ENCODE measurements at regions not wholly inside any gene's neighbourhood (a gene's known extent, or its start where the extent isn't known, plus 50 kb on each side); places are given as distances from the start of the nearest gene placed in this dataset.

DNA sequence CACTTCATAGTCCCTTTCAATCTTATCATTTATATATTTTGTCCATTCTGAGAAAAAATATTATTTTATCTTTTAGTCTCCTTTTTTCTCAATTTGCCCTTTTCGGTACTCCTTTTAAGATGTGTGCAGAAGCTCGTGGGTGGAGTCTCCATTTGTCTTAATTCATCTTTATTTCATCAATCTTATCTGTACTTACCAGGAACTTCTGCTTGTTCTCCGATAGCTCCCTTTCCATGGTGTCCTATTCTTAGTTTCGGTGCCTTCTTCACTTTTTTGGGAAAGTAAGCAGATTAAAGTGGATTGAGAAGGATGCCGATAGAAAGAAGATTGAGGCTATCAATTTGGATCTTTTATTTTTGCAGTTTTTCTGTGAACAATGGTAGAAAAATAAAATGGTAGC lies 183.4 kb upstream of the PLEKHA5 start:
- Histone ChIP-seq H3K9me3 (ENCODE audit: insufficient read depth, low read depth, low read length) (no peaks in the 10 kb centered on the region), H2AFZ (ENCODE audit: low read length) (no peak overlapping the region), H3K4me3 (ENCODE audit: low read length, poor library complexity, severe bottlenecking) (no peak overlapping the region), H3K9ac (ENCODE audit: low read depth, low read length, poor library complexity, severe bottlenecking) (no peak overlapping the region), H3K4me1 (ENCODE audit: insufficient read depth, low read length, poor library complexity, severe bottlenecking) (no peaks in the 10 kb centered on the region), H3K79me2 (ENCODE audit: insufficient read depth, low read length) (no peaks in the 10 kb centered on the region), H3K36me3 (ENCODE audit: insufficient read depth, low read length) (no peaks in the 10 kb centered on the region), H3F3A (ENCODE audit: low read depth) (no peaks in the 10 kb centered on the region), H4K20me1 (ENCODE audit: insufficient read depth, low read length, poor library complexity, severe bottlenecking) (no peaks in the 10 kb centered on the region), H3K9me2 (replicated peaks; ENCODE audit: low read depth, low read length) (no peaks in the 10 kb centered on the region), H3K4me2 (ENCODE audit: low read depth, low read length, poor library complexity, severe bottlenecking) (no peak overlapping the region), H3K27me3 (ENCODE audit: insufficient read depth, low read length, poor library complexity, severe bottlenecking) (no peaks in the 10 kb centered on the region)
- TF ChIP-seq, protein P1, sequence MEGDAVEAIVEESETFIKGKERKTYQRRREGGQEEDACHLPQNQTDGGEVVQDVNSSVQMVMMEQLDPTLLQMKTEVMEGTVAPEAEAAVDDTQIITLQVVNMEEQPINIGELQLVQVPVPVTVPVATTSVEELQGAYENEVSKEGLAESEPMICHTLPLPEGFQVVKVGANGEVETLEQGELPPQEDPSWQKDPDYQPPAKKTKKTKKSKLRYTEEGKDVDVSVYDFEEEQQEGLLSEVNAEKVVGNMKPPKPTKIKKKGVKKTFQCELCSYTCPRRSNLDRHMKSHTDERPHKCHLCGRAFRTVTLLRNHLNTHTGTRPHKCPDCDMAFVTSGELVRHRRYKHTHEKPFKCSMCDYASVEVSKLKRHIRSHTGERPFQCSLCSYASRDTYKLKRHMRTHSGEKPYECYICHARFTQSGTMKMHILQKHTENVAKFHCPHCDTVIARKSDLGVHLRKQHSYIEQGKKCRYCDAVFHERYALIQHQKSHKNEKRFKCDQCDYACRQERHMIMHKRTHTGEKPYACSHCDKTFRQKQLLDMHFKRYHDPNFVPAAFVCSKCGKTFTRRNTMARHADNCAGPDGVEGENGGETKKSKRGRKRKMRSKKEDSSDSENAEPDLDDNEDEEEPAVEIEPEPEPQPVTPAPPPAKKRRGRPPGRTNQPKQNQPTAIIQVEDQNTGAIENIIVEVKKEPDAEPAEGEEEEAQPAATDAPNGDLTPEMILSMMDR (conservative IDR thresholded peaks at IDR 0.05; ENCODE audit: low read length), result no peak
- TF ChIP-seq EZH2phosphoT487 (IDR thresholded peaks at IDR 0.05; ENCODE audit: borderline replicate concordance), result no peak

DNA sequence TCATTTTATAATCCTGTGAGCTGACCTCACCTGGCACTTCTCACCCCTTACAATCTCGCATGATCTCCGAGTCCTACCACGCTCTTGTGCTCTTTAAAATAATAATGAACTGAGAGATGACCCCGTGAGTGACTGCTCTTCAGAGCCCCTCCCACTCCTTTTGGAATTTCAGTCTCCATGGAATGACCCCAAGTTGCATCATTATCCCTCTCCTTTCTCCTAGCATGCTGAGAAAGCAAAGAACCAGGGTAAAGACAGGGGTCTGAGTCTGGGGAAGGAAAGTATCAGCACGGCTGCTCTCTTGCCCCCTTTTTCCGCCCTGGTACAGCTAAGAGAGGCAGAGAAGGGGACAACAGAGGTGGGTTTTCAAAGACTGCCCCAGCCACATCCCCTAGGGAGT lies 178.3 kb upstream of the PLEKHA5 start:
- Histone ChIP-seq H3K4me2 (ENCODE audit: low read depth, low read length, poor library complexity, severe bottlenecking) (no peak overlapping the region), H3K9me2 (replicated peaks; ENCODE audit: low read depth, low read length) (no peaks in the 10 kb centered on the region), H3K9ac (ENCODE audit: low read depth, low read length, poor library complexity, severe bottlenecking) (no peak overlapping the region), H3K9me3 (ENCODE audit: insufficient read depth, low read depth, low read length) (no peaks in the 10 kb centered on the region), H3K36me3 (ENCODE audit: insufficient read depth, low read length) (no peaks in the 10 kb centered on the region), H3K4me1 (ENCODE audit: insufficient read depth, low read length, poor library complexity, severe bottlenecking) (no peaks in the 10 kb centered on the region), H4K20me1 (ENCODE audit: insufficient read depth, low read length, poor library complexity, severe bottlenecking) (no peaks in the 10 kb centered on the region), H3K4me3 (ENCODE audit: low read length, poor library complexity, severe bottlenecking) (no peak overlapping the region), H2AFZ (ENCODE audit: low read length) (no peak overlapping the region), H3K79me2 (ENCODE audit: insufficient read depth, low read length) (no peaks in the 10 kb centered on the region), H3F3A (ENCODE audit: low read depth) (no peaks in the 10 kb centered on the region), H3K27me3 (ENCODE audit: insufficient read depth, low read length, poor library complexity, severe bottlenecking) (no peaks in the 10 kb centered on the region)
- no peak for TF ChIP-seq EZH2phosphoT487 (IDR thresholded peaks at IDR 0.05; ENCODE audit: borderline replicate concordance)
- TF ChIP-seq, protein P1 (conservative IDR thresholded peaks at IDR 0.05; ENCODE audit: low read length), result no peak

DNA sequence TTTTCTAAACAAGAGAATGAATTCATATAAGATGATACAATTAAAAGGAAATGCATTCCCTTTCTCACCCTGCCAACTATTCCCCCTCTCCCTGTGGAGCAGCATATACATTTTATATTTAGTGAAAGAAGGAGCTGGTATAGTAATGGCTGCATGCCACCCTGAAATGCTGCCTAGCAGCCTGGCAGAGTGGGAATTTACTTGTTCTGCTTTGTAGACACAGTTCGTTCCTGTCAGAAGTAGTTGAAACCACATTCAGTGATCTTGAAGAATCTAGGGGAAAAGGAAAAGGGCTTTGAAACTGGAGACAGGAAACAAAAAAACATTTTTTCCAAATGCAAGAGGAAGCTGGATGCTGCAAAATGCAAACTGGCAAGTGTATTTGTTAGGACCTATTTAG lies 176.0 kb upstream of the PLEKHA5 start:
- H3K9me3 ChIP-seq (ENCODE audit: insufficient read depth, low read depth, low read length), result no peaks in the 10 kb centered on the region
- no peak overlapping the region for H2AFZ ChIP-seq (ENCODE audit: low read length)
- H3K79me2 ChIP-seq (ENCODE audit: insufficient read depth, low read length), result no peaks in the 10 kb centered on the region
- no peaks in the 10 kb centered on the region for H3K36me3 ChIP-seq (ENCODE audit: insufficient read depth, low read length)
- H3K4me2 ChIP-seq (ENCODE audit: low read depth, low read length, poor library complexity, severe bottlenecking), result no peak overlapping the region
- no peak for TF ChIP-seq EZH2phosphoT487 (IDR thresholded peaks at IDR 0.05; ENCODE audit: borderline replicate concordance)
- TF ChIP-seq, protein P1 (conservative IDR thresholded peaks at IDR 0.05; ENCODE audit: low read length), result no peak
- no peaks in the 10 kb centered on the region for H3K9me2 ChIP-seq (replicated peaks; ENCODE audit: low read depth, low read length)
- H3F3A ChIP-seq (ENCODE audit: low read depth), result no peaks in the 10 kb centered on the region
- H3K9ac ChIP-seq (ENCODE audit: low read depth, low read length, poor library complexity, severe bottlenecking), result no peak overlapping the region
- H3K4me3 ChIP-seq (ENCODE audit: low read length, poor library complexity, severe bottlenecking), result no peak overlapping the region
- no peaks in the 10 kb centered on the region for H3K27me3 ChIP-seq (ENCODE audit: insufficient read depth, low read length, poor library complexity, severe bottlenecking)
- H4K20me1 ChIP-seq (ENCODE audit: insufficient read depth, low read length, poor library complexity, severe bottlenecking), result no peaks in the 10 kb centered on the region
- no peaks in the 10 kb centered on the region for H3K4me1 ChIP-seq (ENCODE audit: insufficient read depth, low read length, poor library complexity, severe bottlenecking)

Data from Loucy (cell line).